ENCODE measurements at regions not wholly inside any gene's neighbourhood (a gene's known extent, or its start where the extent isn't known, plus 50 kb on each side); places are given as distances from the start of the nearest gene placed in this dataset.

DNA sequence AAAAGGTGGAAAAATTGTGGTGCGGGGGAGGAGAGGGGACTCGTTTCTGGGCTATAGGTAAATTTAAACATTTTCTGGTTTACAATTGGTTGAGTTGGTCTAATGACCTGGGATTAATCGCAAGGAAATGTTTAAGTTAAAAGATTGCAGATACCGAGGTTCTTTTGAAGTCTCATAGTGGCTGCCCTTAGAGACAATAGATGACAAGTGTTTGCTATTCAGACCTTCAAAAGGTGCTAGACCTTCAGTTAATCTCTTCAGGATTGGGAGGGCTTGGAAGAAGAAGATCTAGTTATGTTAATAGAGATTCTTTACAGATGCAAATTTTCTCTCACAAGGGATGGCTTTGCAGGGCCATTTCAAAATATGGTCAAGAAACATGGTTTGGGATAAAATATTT lies 2286.1 kb upstream of the AGA start:
- TF ChIP-seq, protein P1, sequence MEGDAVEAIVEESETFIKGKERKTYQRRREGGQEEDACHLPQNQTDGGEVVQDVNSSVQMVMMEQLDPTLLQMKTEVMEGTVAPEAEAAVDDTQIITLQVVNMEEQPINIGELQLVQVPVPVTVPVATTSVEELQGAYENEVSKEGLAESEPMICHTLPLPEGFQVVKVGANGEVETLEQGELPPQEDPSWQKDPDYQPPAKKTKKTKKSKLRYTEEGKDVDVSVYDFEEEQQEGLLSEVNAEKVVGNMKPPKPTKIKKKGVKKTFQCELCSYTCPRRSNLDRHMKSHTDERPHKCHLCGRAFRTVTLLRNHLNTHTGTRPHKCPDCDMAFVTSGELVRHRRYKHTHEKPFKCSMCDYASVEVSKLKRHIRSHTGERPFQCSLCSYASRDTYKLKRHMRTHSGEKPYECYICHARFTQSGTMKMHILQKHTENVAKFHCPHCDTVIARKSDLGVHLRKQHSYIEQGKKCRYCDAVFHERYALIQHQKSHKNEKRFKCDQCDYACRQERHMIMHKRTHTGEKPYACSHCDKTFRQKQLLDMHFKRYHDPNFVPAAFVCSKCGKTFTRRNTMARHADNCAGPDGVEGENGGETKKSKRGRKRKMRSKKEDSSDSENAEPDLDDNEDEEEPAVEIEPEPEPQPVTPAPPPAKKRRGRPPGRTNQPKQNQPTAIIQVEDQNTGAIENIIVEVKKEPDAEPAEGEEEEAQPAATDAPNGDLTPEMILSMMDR (IDR thresholded peaks at IDR 0.05; ENCODE audit: insufficient read depth, low read depth, low read length): no peak
- no peak for TF ChIP-seq EZH2 (IDR thresholded peaks at IDR 0.05; ENCODE audit: insufficient read depth, low read length)
